H1 (cell line): ENCODE measurements at regions not wholly inside any gene's neighbourhood (a gene's known extent, or its start where the extent isn't known, plus 50 kb on each side); places are given as distances from the start of the nearest gene placed in this dataset.
A peak's percentile ranks its signal among the peaks of the same experiment; 100 is the strongest.

Experiments
- CTCF ChIA-PET: fragments of 300-600 bp; sonication (Branson Sonifier 250); formaldehyde crosslinking; loops from one replicate; lab custom pipeline; 2021; ENCODE audit not compliant: partially characterized antibody; lab: Charles Lee
- POLR2A ChIA-PET: fragments of 300-600 bp; sonication (Branson Sonifier 250); formaldehyde crosslinking; loops from one replicate; lab custom pipeline; 2021; ENCODE audit warnings: inconsistent platforms; ENCODE audit not compliant: partially characterized antibody; lab: Charles Lee
- DNase-seq, 2 experiments: peaks; one replicate each; pipeline versions ENCODE4 v3.0.0 to v3.0.0-alpha.2; 2010 to 2022; ENCODE audit warnings: low spot score in 2 of 2, low read depth in 1 of 2, mixed read lengths in 1 of 2
- FAIRE-seq: peaks from 2 replicates; lab custom pipeline; 2011; peaks lifted over from hg19 to GRCh38; lab: Jason Lieb, UNC
- H2AFZ ChIP-seq: 2 replicates; pipeline ENCODE4 v1.8.1; 2012; ENCODE audit warnings: low read length, inconsistent platforms
- H2AK5ac ChIP-seq: 2 replicates; pipeline ENCODE4 v1.6.1; 2013; ENCODE audit warnings: low read depth, low read length
- H2BK120ac ChIP-seq: replicated peaks from 2 replicates; pipeline ENCODE3; 2013; ENCODE audit warnings: low read depth, low read length, inconsistent platforms
- H2BK12ac ChIP-seq: 2 replicates; pipeline ENCODE4 v1.6.1; 2013; ENCODE audit warnings: low read depth, low read length
- H2BK15ac ChIP-seq: 2 replicates; pipeline ENCODE4 v1.6.1; 2013; ENCODE audit warnings: low read length
- H2BK20ac ChIP-seq: 2 replicates; pipeline ENCODE4 v1.6.1; 2013; ENCODE audit warnings: low read length
- H2BK5ac ChIP-seq: 2 replicates; pipeline ENCODE4 v1.6.1; 2013; ENCODE audit warnings: low read depth, low read length
- H3K14ac ChIP-seq: 2 replicates; pipeline ENCODE4 v1.6.1; 2013; ENCODE audit warnings: inconsistent platforms; ENCODE audit not compliant: insufficient read length
- H3K18ac ChIP-seq: 2 replicates; pipeline ENCODE4 v1.6.1; 2013; ENCODE audit warnings: low read length; ENCODE audit errors: extremely low read depth
- H3K23ac ChIP-seq: 2 replicates; pipeline ENCODE4 v1.6.1; 2013; ENCODE audit warnings: inconsistent platforms; ENCODE audit not compliant: insufficient read length
- H3K23me2 ChIP-seq: 2 replicates; pipeline ENCODE4 v1.6.1; 2013; ENCODE audit warnings: low read depth, low read length
- H3K27ac ChIP-seq: 2 replicates; pipeline ENCODE4 v1.6.1; 2011; ENCODE audit warnings: low read depth, low read length, inconsistent platforms
- H3K27me3 ChIP-seq, 4 experiments: replicated peaks in 1 of 4; 1 replicate in 1 of 4; 2 replicates in 3 of 4; pipeline versions ENCODE4 v1.6.1 to v1.8.1; 2011 to 2013; ENCODE audit warnings: low read length in 3 of 4, mild to moderate bottlenecking in 3 of 4, inconsistent platforms in 2 of 4, mixed read lengths in 2 of 4, moderate library complexity in 1 of 4; ENCODE audit not compliant: control insufficient read depth in 3 of 4, insufficient read depth in 3 of 4; ENCODE audit errors: extremely low read depth in 1 of 4
- H3K36me3 ChIP-seq, 4 experiments: 2 replicates each; pipeline versions ENCODE4 v1.6.1 to v1.8.1; 2011 to 2013; ENCODE audit warnings: mild to moderate bottlenecking in 4 of 4, low read length in 3 of 4, moderate library complexity in 2 of 4, control low read depth in 1 of 4, inconsistent platforms in 1 of 4; ENCODE audit not compliant: insufficient read depth in 4 of 4, control insufficient read depth in 2 of 4
- H3K4ac ChIP-seq: replicated peaks from 2 replicates; pipeline ENCODE3; 2013; ENCODE audit warnings: low read length, low read depth, mixed read lengths, inconsistent platforms; ENCODE audit not compliant: insufficient read length
- H3K4me1 ChIP-seq, 4 experiments: replicated peaks in 1 of 4; 1 replicate in 1 of 4; 2 replicates in 3 of 4; pipeline versions ENCODE4 v1.6.1 to v1.8.1; 2011 to 2013; ENCODE audit warnings: low read length in 3 of 4, inconsistent platforms in 2 of 4, mixed read lengths in 1 of 4; ENCODE audit not compliant: insufficient read depth in 4 of 4, control insufficient read depth in 3 of 4
- H3K4me2 ChIP-seq, 2 experiments: 2 replicates each; pipeline versions ENCODE4 v1.6.1 to v1.8.1; 2011 to 2013; ENCODE audit warnings: low read depth in 2 of 2, low read length in 2 of 2, control low read depth in 1 of 2, inconsistent platforms in 1 of 2, mild to moderate bottlenecking in 1 of 2; ENCODE audit not compliant: insufficient read depth in 1 of 2
- H3K4me3 ChIP-seq, 4 experiments: fragments of 200-600, 300-600 bp in 1 of 4; sonication (generic), shearing (Covaris generic), sonication (Bioruptor Twin) in 1 of 4; 2 replicates each; pipeline versions ENCODE4 v1.5.1 to v1.8.1; 2011 to 2016; ENCODE audit warnings: low read length in 4 of 4, low read depth in 3 of 4, control low read depth in 2 of 4, inconsistent platforms in 2 of 4, mild to moderate bottlenecking in 2 of 4, mixed read lengths in 1 of 4, moderate library complexity in 1 of 4; ENCODE audit not compliant: insufficient read depth in 2 of 4; ENCODE audit errors: extremely low read depth in 1 of 4
- H3K56ac ChIP-seq: replicated peaks from 2 replicates; pipeline ENCODE3; 2013; ENCODE audit warnings: low read depth, mild to moderate bottlenecking, mixed read lengths, low read length, inconsistent platforms; ENCODE audit not compliant: insufficient read length
- H3K79me1 ChIP-seq: 2 replicates; pipeline ENCODE4 v1.6.1; 2013; ENCODE audit warnings: low read depth, low read length, control low read depth
- H3K79me2 ChIP-seq, 2 experiments: 2 replicates each; pipeline versions ENCODE4 v1.6.1 to v1.8.1; 2012 to 2013; ENCODE audit warnings: low read length in 2 of 2, mild to moderate bottlenecking in 2 of 2, inconsistent platforms in 1 of 2; ENCODE audit not compliant: insufficient read depth in 2 of 2, control insufficient read depth in 1 of 2
- H3K9ac ChIP-seq, 4 experiments: replicated peaks in 1 of 4; 1 replicate in 1 of 4; 2 replicates in 3 of 4; pipeline versions ENCODE4 v1.6.1 to v1.8.1; 2011 to 2013; ENCODE audit warnings: low read depth in 3 of 4, low read length in 3 of 4, control low read depth in 2 of 4, mild to moderate bottlenecking in 2 of 4, moderate library complexity in 2 of 4, inconsistent platforms in 1 of 4; ENCODE audit errors: extremely low read depth in 1 of 4
- H3K9me3 ChIP-seq, 2 experiments: 2 replicates each; pipeline versions ENCODE4 v1.6.1 to v1.8.1; 2012 to 2013; ENCODE audit warnings: mild to moderate bottlenecking in 2 of 2, moderate library complexity in 2 of 2, control low read depth in 1 of 2, inconsistent platforms in 1 of 2, low read depth in 1 of 2, low read length in 1 of 2, mixed read lengths in 1 of 2; ENCODE audit not compliant: insufficient read depth in 2 of 2
- H4K20me1 ChIP-seq, 2 experiments: replicated peaks in 1 of 2; 2 replicates each; pipeline versions ENCODE3 to v1.8.1; 2011 to 2013; ENCODE audit warnings: inconsistent platforms in 2 of 2, low read length in 2 of 2, mild to moderate bottlenecking in 1 of 2; ENCODE audit not compliant: insufficient read depth in 2 of 2, control insufficient read depth in 1 of 2
- H4K5ac ChIP-seq: 2 replicates; pipeline ENCODE4 v1.6.1; 2013; ENCODE audit warnings: low read length, low read depth, mixed read lengths, inconsistent platforms; ENCODE audit not compliant: insufficient read length
- H4K8ac ChIP-seq: 2 replicates; pipeline ENCODE4 v1.8.0; 2013; ENCODE audit warnings: mild to moderate bottlenecking, moderate library complexity, low read length, inconsistent platforms; ENCODE audit not compliant: insufficient read depth; ENCODE audit errors: extremely low read depth
- H4K91ac ChIP-seq: replicated peaks from 2 replicates; pipeline ENCODE3; 2013; ENCODE audit warnings: low read length, mixed read lengths, inconsistent platforms; ENCODE audit not compliant: insufficient read length
- ASH2L ChIP-seq: fragments of 200-600, 300-600 bp; sonication (generic); IDR thresholded peaks from one replicate; pipeline ENCODE4 v1.7.1; 2017; ENCODE audit warnings: low read length
- BRCA1 ChIP-seq: IDR thresholded peaks from 2 replicates; pipeline ENCODE4 v1.6.1; 2012; ENCODE audit warnings: low read depth, low read length, improper control_type of control experiment
- GABPA ChIP-seq: IDR thresholded peaks from 2 replicates; pipeline ENCODE4 v1.6.1; 2011; ENCODE audit warnings: mild to moderate bottlenecking, low read length, moderate library complexity, borderline replicate concordance; ENCODE audit not compliant: insufficient read depth
- HDAC2 ChIP-seq, 2 experiments: fragments of 300-600 bp in 1 of 2; sonication (generic) in 1 of 2; IDR thresholded peaks; 2 replicates each; pipeline ENCODE4 v1.6.1; 2011 to 2012; ENCODE audit warnings: low read depth in 2 of 2, low read length in 2 of 2, mild to moderate bottlenecking in 2 of 2, moderate library complexity in 2 of 2, borderline replicate concordance in 1 of 2, inconsistent platforms in 1 of 2
- NANOG ChIP-seq: IDR thresholded peaks from 2 replicates; pipeline ENCODE4 v1.6.1; 2011; ENCODE audit warnings: low read length, low read depth, mild to moderate bottlenecking, inconsistent platforms; ENCODE audit not compliant: insufficient read depth, poor library complexity, severe bottlenecking
- POU5F1 ChIP-seq: IDR thresholded peaks from 2 replicates; pipeline ENCODE4 v1.6.1; 2011; ENCODE audit warnings: low read depth, mild to moderate bottlenecking, low read length, moderate library complexity
- RBBP5 ChIP-seq: IDR thresholded peaks from 2 replicates; pipeline ENCODE4 v1.7.1; 2012; ENCODE audit warnings: low read depth, mild to moderate bottlenecking, inconsistent platforms, low read length, moderate library complexity, borderline replicate concordance
- SIN3A ChIP-seq, 2 experiments: IDR thresholded peaks in 1 of 2; conservative IDR thresholded peaks in 1 of 2; 2 replicates each; pipeline ENCODE4 v1.6.1; 2011 to 2012; ENCODE audit warnings: low read length in 2 of 2, improper control_type of control experiment in 1 of 2, low read depth in 1 of 2, mild to moderate bottlenecking in 1 of 2
- TAF1 ChIP-seq: IDR thresholded peaks from 2 replicates; pipeline ENCODE4 v1.6.1; 2011; ENCODE audit warnings: mild to moderate bottlenecking, low read depth, low read length
- USF2 ChIP-seq: IDR thresholded peaks from 2 replicates; pipeline ENCODE4 v1.6.1; 2011; ENCODE audit warnings: low read length, improper control_type of control experiment
- WGBS, 2 experiments: shearing (Covaris generic) in 1 of 2; methylation state at CpG; one replicate each; pipeline versions ENCODE4 v1.1.6 to v1.1.7; 2013 to 2015; ENCODE audit warnings: low lambda C conversion rate in 2 of 2, mixed read lengths in 2 of 2, inconsistent platforms in 1 of 2, low coverage in 1 of 2, missing lambda C conversion rate in 1 of 2; ENCODE audit not compliant: insufficient replicate concordance in 2 of 2, insufficient coverage in 1 of 2, insufficient read length in 1 of 2; ENCODE audit errors: extremely low coverage in 1 of 2, missing lambda C conversion rate in 1 of 2; 5-methylcytosine and 5-hydroxymethylcytosine counted together

DNA sequence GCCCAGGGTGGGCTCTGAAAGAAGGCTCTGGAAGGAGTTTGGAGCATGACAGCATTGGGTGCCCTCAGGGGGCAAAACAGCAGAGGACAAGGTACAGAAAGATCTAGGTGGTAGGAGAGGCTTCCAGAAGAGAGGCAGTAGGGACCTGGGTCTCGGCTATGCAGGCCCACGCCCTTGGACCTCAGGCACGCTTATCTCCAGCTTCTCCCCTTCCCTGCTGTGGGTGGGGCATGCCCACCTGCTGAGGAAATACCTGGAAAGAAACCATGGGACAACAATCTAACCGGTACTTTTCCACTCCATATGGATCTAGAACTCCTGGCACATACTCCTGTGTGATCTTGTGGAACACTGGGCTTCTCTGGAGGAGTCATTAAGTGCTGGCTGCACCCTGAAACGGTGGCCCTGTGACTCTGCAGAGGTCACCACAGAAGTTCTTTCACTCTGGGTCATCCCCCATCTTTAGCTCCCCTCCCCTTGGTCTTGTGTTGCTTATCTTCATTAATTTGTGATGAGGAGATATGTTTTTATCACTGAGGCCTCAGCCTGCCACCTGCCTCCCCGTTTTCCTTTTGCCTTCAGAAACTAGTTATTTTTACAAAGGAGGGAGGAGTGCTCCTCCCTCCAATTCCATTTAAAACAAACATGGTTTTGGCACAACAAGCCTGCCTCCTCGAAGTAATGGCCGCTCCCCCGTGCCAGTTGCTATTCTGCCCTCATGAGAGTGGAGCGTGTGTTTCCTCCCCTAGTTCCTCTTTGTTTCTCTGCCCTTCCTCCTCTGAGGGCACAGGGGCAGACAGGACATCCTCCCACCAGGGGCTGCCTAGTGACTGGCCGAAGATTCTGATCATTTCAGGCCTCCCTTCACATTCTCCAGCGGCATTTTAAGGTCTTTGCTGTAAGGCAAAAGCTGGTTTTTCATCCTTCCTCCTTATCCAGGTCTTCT, 78.0 kb upstream of the ATP5PO start:
- no peak overlapping the region for H3K4me2 ChIP-seq
- H2BK12ac ChIP-seq = no peak overlapping the region
- H4K8ac ChIP-seq = no peak overlapping the region
- H2BK15ac ChIP-seq = no peak overlapping the region
- ChIA-PET CTCF (interaction anchor here (1.2 kb wide), 1 partner anchor 70 kb away, joined by 4 read pairs; no protein-coding TSS in a partner anchor), POLR2A (interaction anchor here (1.1 kb wide), 1 partner anchor 48 kb away, joined by 4 read pairs; no protein-coding TSS in a partner anchor)
- no peak overlapping the region for H2AK5ac ChIP-seq
- no peaks in the 10 kb centered on the region for H3K27me3 ChIP-seq
- no peak overlapping the region for H2AFZ ChIP-seq
- no peak overlapping the region for H4K5ac ChIP-seq
- H3K4me1 ChIP-seq = peaks cover 0 to 6% (median under 1%) of the 10 kb centered on the region in 4 experiments; a peak in 3 of 7 replicates
- H3K23me2 ChIP-seq = no peaks in the 10 kb centered on the region
- H3K9me3 ChIP-seq = no peaks in the 10 kb centered on the region
- no peaks in the 10 kb centered on the region; the same call in 1 of the 2 replicates for H3K79me1 ChIP-seq
- 82% methylated on average over 12 of the region's 12 CpGs; no CpG with 5 or more reads in 1 of the 2 experiments for WGBS, 2 experiments
- no peak overlapping the region for H2BK20ac ChIP-seq
- no peaks in the 10 kb centered on the region for H3K36me3 ChIP-seq
- H3K18ac ChIP-seq = peak overlapping the region; percentile 16; the same call in 1 of the 2 replicates
- H3K9ac ChIP-seq = no peak overlapping the region
- H3K23ac ChIP-seq = no peak overlapping the region
- no peak overlapping the region for H3K4me3 ChIP-seq
- FAIRE-seq = no peak
- no peak overlapping the region for H3K14ac ChIP-seq
- no peak for DNase-seq
- no peak overlapping the region for H3K27ac ChIP-seq
- no peak overlapping the region for H2BK120ac ChIP-seq
- no peaks in the 10 kb centered on the region for H4K20me1 ChIP-seq
- H3K4ac ChIP-seq = no peak overlapping the region
- H2BK5ac ChIP-seq = 0 out of 2 replicates have a peak overlapping the region, but pooled peaks have one; percentile 52
- H4K91ac ChIP-seq = no peak overlapping the region
- no peak overlapping the region for H3K56ac ChIP-seq
- no peaks in the 10 kb centered on the region for H3K79me2 ChIP-seq
- no peak for TF ChIP-seq NANOG
- no peak for TF ChIP-seq POU5F1
- no peak for TF ChIP-seq USF2
- TF ChIP-seq SIN3A (conservative IDR thresholded peaks at IDR 0.05 in 1 of 2, IDR thresholded peaks at IDR 0.05 in 1 of 2; ENCODE audit: low read depth in 1 of 2, low read length in 2 of 2) = no peak
- no peak for TF ChIP-seq RBBP5
- no peak for TF ChIP-seq GABPA
- no peak for TF ChIP-seq HDAC2 (IDR thresholded peaks at IDR 0.05; ENCODE audit: borderline replicate concordance in 1 of 2, low read depth in 2 of 2, low read length in 2 of 2)
- no peak for TF ChIP-seq TAF1
- TF ChIP-seq BRCA1 = no peak
- TF ChIP-seq ASH2L = no peak
